Esophagus squamous epithelium (tissue), 5 donors: ENCODE measurements at regions not wholly inside any gene's neighbourhood (a gene's known extent, or its start where the extent isn't known, plus 50 kb on each side); places are given as distances from the start of the nearest gene placed in this dataset.

Experiments used
- DNase-seq: peaks from one replicate; lab custom pipeline; 2025; lab: John Stamatoyannopoulos, UW
- H3K27ac ChIP-seq, 4 donors: fragments of 200-600 bp; sonication (generic); one replicate each; pipeline ENCODE4 v1.5.1; 2016 to 2019; ENCODE audit warnings: mild to moderate bottlenecking in 1 of 4
- H3K27me3 ChIP-seq, 4 donors: fragments of 200-600 bp; sonication (generic); 1 replicate in 3 of 4; 2 replicates in 1 of 4; pipeline versions ENCODE4 v1.5.1 to v1.6.0; 2017 to 2021; ENCODE audit warnings: antibody characterized with exemption in 1 of 4
- H3K36me3 ChIP-seq, 3 donors: fragments of 200-600 bp; sonication (generic); one replicate each; pipeline ENCODE4 v1.5.1; 2016 to 2019
- H3K4me1 ChIP-seq, 3 donors: fragments of 200-600 bp; sonication (generic); one replicate each; pipeline ENCODE4 v1.5.1; 2017 to 2019
- H3K4me3 ChIP-seq, 4 donors: fragments of 200-600 bp; sonication (generic); 1 replicate in 3 of 4; 2 replicates in 1 of 4; pipeline ENCODE4 v1.5.1; 2016 to 2019; ENCODE audit warnings: mild to moderate bottlenecking in 2 of 4, moderate library complexity in 1 of 4
- H3K9me3 ChIP-seq, 3 donors: fragments of 200-600 bp; sonication (generic); one replicate each; pipeline ENCODE4 v1.5.1; 2016 to 2019
- CTCF ChIP-seq, 6 experiments: fragments of 450-650 bp in 4 of 6; fragments of 200-600 bp in 2 of 6; sonication (generic) in 2 of 6; IDR thresholded peaks; one replicate each; pipeline ENCODE4 v1.5.1; 2016 to 2019; ENCODE audit warnings: antibody characterized with exemption in 6 of 6, mild to moderate bottlenecking in 4 of 6, moderate library complexity in 4 of 6
- POLR2A ChIP-seq, 4 donors: fragments of 450-650 bp; IDR thresholded peaks; one replicate each; pipeline ENCODE4 v1.6.1; 2017; ENCODE audit warnings: antibody characterized with exemption in 4 of 4, mild to moderate bottlenecking in 4 of 4, moderate library complexity in 3 of 4
- WGBS, 2 donors: methylation state at CpG; one replicate each; pipeline ENCODE4 v1.1.5; 2018; 5-methylcytosine and 5-hydroxymethylcytosine counted together
- intact Hi-C: fragments of 100-400 bp; cut with DNase I; formaldehyde crosslinking; loops from one replicate; pipeline ENCODE4 v1.15.0; 2022
- donor health status: DM: yes; HTN: yes; CAD: no.

GRCh38 chr3:168813225-168813802 lies 717.6 kb upstream of the GOLIM4 start:
- TF ChIP-seq CTCF (IDR thresholded peaks at IDR 0.05) (no peak), POLR2A (IDR thresholded peaks at IDR 0.05) (no peak)
- intact Hi-C loops, result no loop called here
- Histone ChIP-seq H3K36me3 (no peaks in the 10 kb centered on the region), H3K27me3 (no peaks in the 10 kb centered on the region), H3K4me1 (no peaks in the 10 kb centered on the region), H3K9me3 (no peaks in the 10 kb centered on the region), H3K27ac (no peak overlapping the region), H3K4me3 (no peak overlapping the region)
- 62 to 77% methylated on average over 2 of the region's 2 CpGs for WGBS, 2 donors
- no peak for DNase-seq

GRCh38 chr3:168812234-168812633 lies 716.5 kb upstream of the GOLIM4 start:
- H3K4me3 ChIP-seq, result no peak overlapping the region
- H3K36me3 ChIP-seq, result no peaks in the 10 kb centered on the region
- intact Hi-C loops, result no loop called here
- no peaks in the 10 kb centered on the region for H3K4me1 ChIP-seq
- no peak overlapping the region for H3K27ac ChIP-seq
- TF ChIP-seq CTCF (IDR thresholded peaks at IDR 0.05) (no peak), POLR2A (IDR thresholded peaks at IDR 0.05) (no peak)
- 49 to 55% methylated on average over 3 of the region's 3 CpGs for WGBS, 2 donors
- DNase-seq, result no peak
- no peaks in the 10 kb centered on the region for H3K27me3 ChIP-seq
- H3K9me3 ChIP-seq, result no peaks in the 10 kb centered on the region

- 81% methylated on average over 3 of the region's 3 CpGs for WGBS, 2 donors
- Histone ChIP-seq H3K36me3 (no peaks in the 10 kb centered on the region), H3K4me3 (no peak overlapping the region), H3K9me3 (no peaks in the 10 kb centered on the region), H3K4me1 (no peaks in the 10 kb centered on the region), H3K27me3 (no peaks in the 10 kb centered on the region), H3K27ac (no peak overlapping the region)
- intact Hi-C loops, result no loop called here
- TF ChIP-seq POLR2A (IDR thresholded peaks at IDR 0.05) (no peak), CTCF (IDR thresholded peaks at IDR 0.05) (no peak)
- no peak for DNase-seq
Measured at GRCh38 chr3:168808596-168808995, 712.9 kb upstream of the GOLIM4 start.

GRCh38 chr3:168807448-168807847 lies 711.7 kb upstream of the GOLIM4 start:
- Histone ChIP-seq H3K27ac (no peak overlapping the region), H3K27me3 (no peaks in the 10 kb centered on the region), H3K9me3 (no peaks in the 10 kb centered on the region), H3K4me3 (no peak overlapping the region), H3K4me1 (no peaks in the 10 kb centered on the region), H3K36me3 (no peaks in the 10 kb centered on the region)
- intact Hi-C loops, result no loop called here
- 24 to 44% methylated on average over 4 of the region's 4 CpGs for WGBS, 2 donors
- TF ChIP-seq POLR2A (IDR thresholded peaks at IDR 0.05) (no peak), CTCF (IDR thresholded peaks at IDR 0.05) (no peak)
- DNase-seq, result no peak

GRCh38 chr3:168806871-168807270 lies 711.1 kb upstream of the GOLIM4 start:
- intact Hi-C loops, result no loop called here
- DNase-seq, result no peak
- no peak overlapping the region for H3K4me3 ChIP-seq

More at GRCh38 chr3:168806871-168807270, 711.1 kb upstream of the GOLIM4 start:
- Histone ChIP-seq H3K27me3 (no peaks in the 10 kb centered on the region), H3K36me3 (no peaks in the 10 kb centered on the region), H3K27ac (no peak overlapping the region), H3K9me3 (no peaks in the 10 kb centered on the region), H3K4me1 (no peaks in the 10 kb centered on the region)
- no peak for TF ChIP-seq CTCF (IDR thresholded peaks at IDR 0.05)
- TF ChIP-seq POLR2A (IDR thresholded peaks at IDR 0.05), result no peak
- 59 to 86% methylated on average over 1 of the region's 1 CpG for WGBS, 2 donors
